Neural progenitor cell (in vitro differentiated cells): ENCODE measurements at regions not wholly inside any gene's neighbourhood (a gene's known extent, or its start where the extent isn't known, plus 50 kb on each side); places are given as distances from the start of the nearest gene placed in this dataset.

Source experiments
- DNase-seq: peaks from one replicate; pipeline ENCODE4 v3.0.0-alpha.2; 2016; ENCODE audit warnings: low spot score
- H2AFZ ChIP-seq: fragments of 200-600 bp; sonication (generic); replicated peaks from 2 replicates; pipeline ENCODE4 v1.6.1; 2016; ENCODE audit warnings: antibody characterized with exemption
- H3F3A ChIP-seq: fragments of 200-600 bp; sonication (generic); 2 replicates; pipeline ENCODE4 v1.6.1; 2016; ENCODE audit warnings: antibody characterized with exemption, low read depth
- H3K27ac ChIP-seq: fragments of 200-600 bp; sonication (generic); 2 replicates; pipeline ENCODE4 v1.5.1; 2016; ENCODE audit warnings: mild to moderate bottlenecking
- H3K27me3 ChIP-seq: fragments of 200-600 bp; sonication (generic); 2 replicates; pipeline ENCODE4 v1.6.1; 2016; ENCODE audit warnings: mild to moderate bottlenecking, moderate library complexity
- H3K36me3 ChIP-seq: fragments of 200-600 bp; sonication (generic); 2 replicates; pipeline ENCODE4 v1.5.1; 2016
- H3K4me1 ChIP-seq: fragments of 200-600 bp; sonication (generic); 2 replicates; pipeline ENCODE4 v1.6.1; 2016; ENCODE audit warnings: mixed run types
- H3K4me2 ChIP-seq: fragments of 200-600 bp; sonication (generic); 2 replicates; pipeline ENCODE4 v1.6.1; 2016
- H3K4me3 ChIP-seq: fragments of 200-600 bp; sonication (generic); 2 replicates; pipeline ENCODE4 v1.5.1; 2016
- H3K79me2 ChIP-seq: fragments of 200-600 bp; sonication (generic); 2 replicates; pipeline ENCODE4 v1.6.1; 2016; ENCODE audit warnings: low read depth
- H3K9ac ChIP-seq: fragments of 200-600 bp; sonication (generic); 2 replicates; pipeline ENCODE4 v1.6.1; 2016
- H3K9me3 ChIP-seq: fragments of 200-600 bp; sonication (generic); 2 replicates; pipeline ENCODE4 v1.5.1; 2016; ENCODE audit warnings: low read depth
- H4K20me1 ChIP-seq: fragments of 200-600 bp; sonication (generic); 2 replicates; pipeline ENCODE4 v1.6.1; 2016; ENCODE audit warnings: low read depth
- H3K27ac Mint-ChIP-seq: 3 replicates; pipeline ENCODE4 v1.8.0; 2021; ENCODE audit warnings: mixed read lengths
- H3K27me3 Mint-ChIP-seq: 2 replicates; pipeline ENCODE4 v1.8.0; 2022; ENCODE audit warnings: low read depth, mild to moderate bottlenecking, inconsistent platforms, moderate library complexity, mixed read lengths; ENCODE audit not compliant: insufficient read depth
- H3K36me3 Mint-ChIP-seq: 3 replicates; pipeline ENCODE4 v1.8.0; 2021; ENCODE audit warnings: mixed read lengths
- H3K4me1 Mint-ChIP-seq: 3 replicates; pipeline ENCODE4 v1.8.0; 2021; ENCODE audit warnings: mixed read lengths
- H3K4me3 Mint-ChIP-seq: 3 replicates; pipeline ENCODE4 v1.8.0; 2021; ENCODE audit warnings: mild to moderate bottlenecking, moderate library complexity, mixed read lengths
- H3K9me3 Mint-ChIP-seq: 3 replicates; pipeline ENCODE4 v1.8.0; 2020; ENCODE audit warnings: mixed read lengths
- EZH2 ChIP-seq: fragments of 200-600 bp; sonication (generic); IDR thresholded peaks from 2 replicates; pipeline ENCODE4 v1.6.1; 2017; ENCODE audit warnings: antibody characterized with exemption, mild to moderate bottlenecking, moderate library complexity
- EZH2phosphoT487 ChIP-seq: fragments of 200-600 bp; sonication (generic); IDR thresholded peaks from 2 replicates; pipeline ENCODE4 v1.6.1; 2017; ENCODE audit warnings: antibody characterized with exemption
- TF ChIP-seq, protein P1 (sequence below): fragments of 200-600 bp; sonication (generic); IDR thresholded peaks from 2 replicates; pipeline ENCODE4 v1.5.1; 2017; ENCODE audit warnings: antibody characterized with exemption, mild to moderate bottlenecking

DNA sequence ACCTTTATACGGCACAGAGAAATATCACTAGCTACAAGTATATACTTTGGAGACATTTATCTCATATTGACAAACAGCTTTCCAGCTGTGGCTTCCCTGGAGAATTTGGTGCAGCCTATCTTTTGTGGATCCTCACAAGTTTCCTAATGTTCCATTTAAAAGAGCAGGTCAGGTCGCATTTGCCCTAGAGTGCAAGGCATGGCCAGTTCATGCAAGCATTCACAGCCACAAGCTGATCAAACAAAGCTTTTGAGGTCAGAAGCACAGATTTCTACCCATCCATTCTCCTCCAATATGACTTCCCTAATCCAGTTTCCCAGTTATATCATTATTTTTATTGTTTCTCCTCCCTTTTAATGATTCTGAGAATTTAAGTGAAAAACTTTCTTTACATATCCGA lies 1008.4 kb upstream of the AGA start:
- Histone ChIP-seq H3K4me2 (no peak overlapping the region), H3K4me1 (no peaks in the 10 kb centered on the region), H3K4me3 (no peak overlapping the region), H3K9me3 (no peaks in the 10 kb centered on the region), H3K36me3 (no peaks in the 10 kb centered on the region), H3K9ac (no peak overlapping the region), H3K27ac (no peak overlapping the region), H4K20me1 (no peaks in the 10 kb centered on the region), H2AFZ (no peak overlapping the region), H3K27me3 (no peaks in the 10 kb centered on the region), H3F3A (no peaks in the 10 kb centered on the region), H3K79me2 (no peaks in the 10 kb centered on the region)
- H3K27ac Mint-ChIP-seq, result no peak overlapping the region
- TF ChIP-seq, protein P1, sequence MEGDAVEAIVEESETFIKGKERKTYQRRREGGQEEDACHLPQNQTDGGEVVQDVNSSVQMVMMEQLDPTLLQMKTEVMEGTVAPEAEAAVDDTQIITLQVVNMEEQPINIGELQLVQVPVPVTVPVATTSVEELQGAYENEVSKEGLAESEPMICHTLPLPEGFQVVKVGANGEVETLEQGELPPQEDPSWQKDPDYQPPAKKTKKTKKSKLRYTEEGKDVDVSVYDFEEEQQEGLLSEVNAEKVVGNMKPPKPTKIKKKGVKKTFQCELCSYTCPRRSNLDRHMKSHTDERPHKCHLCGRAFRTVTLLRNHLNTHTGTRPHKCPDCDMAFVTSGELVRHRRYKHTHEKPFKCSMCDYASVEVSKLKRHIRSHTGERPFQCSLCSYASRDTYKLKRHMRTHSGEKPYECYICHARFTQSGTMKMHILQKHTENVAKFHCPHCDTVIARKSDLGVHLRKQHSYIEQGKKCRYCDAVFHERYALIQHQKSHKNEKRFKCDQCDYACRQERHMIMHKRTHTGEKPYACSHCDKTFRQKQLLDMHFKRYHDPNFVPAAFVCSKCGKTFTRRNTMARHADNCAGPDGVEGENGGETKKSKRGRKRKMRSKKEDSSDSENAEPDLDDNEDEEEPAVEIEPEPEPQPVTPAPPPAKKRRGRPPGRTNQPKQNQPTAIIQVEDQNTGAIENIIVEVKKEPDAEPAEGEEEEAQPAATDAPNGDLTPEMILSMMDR, result no peak
- TF ChIP-seq EZH2phosphoT487 (no peak), EZH2 (no peak)
- no peaks in the 10 kb centered on the region for H3K4me1 Mint-ChIP-seq
- H3K27me3 Mint-ChIP-seq, result no peaks in the 10 kb centered on the region
- no peak for DNase-seq
- no peaks in the 10 kb centered on the region for H3K36me3 Mint-ChIP-seq
- no peak overlapping the region for H3K4me3 Mint-ChIP-seq
- no peaks in the 10 kb centered on the region for H3K9me3 Mint-ChIP-seq

DNA sequence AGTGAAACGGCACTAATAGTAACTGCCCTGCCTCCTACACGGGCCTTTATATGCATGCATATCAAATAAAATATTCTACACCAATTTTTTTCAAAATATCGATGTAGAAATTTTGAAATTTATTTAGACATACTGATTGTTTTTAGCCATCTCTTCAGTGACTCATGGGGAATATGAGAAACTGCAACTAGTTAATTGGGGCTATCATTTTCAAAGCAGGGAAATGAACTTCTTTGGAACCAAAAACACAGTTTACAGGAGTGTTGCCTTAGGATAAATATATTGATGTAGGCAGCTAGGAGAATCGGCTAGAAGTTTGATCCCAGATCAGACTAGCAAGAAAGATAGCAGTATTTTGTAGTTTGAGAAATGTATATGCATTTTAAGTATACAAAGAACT lies 1010.8 kb upstream of the AGA start:
- no peaks in the 10 kb centered on the region for H3K4me1 Mint-ChIP-seq
- TF ChIP-seq EZH2 (no peak), EZH2phosphoT487 (no peak)
- TF ChIP-seq, protein P1, result no peak
- H3K4me3 Mint-ChIP-seq, result no peak overlapping the region
- H3K9me3 Mint-ChIP-seq, result no peaks in the 10 kb centered on the region
- Histone ChIP-seq H3K9ac (no peak overlapping the region), H3K4me2 (no peak overlapping the region), H3K4me1 (no peaks in the 10 kb centered on the region), H3K27me3 (no peaks in the 10 kb centered on the region), H2AFZ (no peak overlapping the region), H3K9me3 (no peaks in the 10 kb centered on the region), H4K20me1 (no peaks in the 10 kb centered on the region), H3K27ac (no peak overlapping the region), H3K4me3 (no peak overlapping the region), H3K36me3 (no peaks in the 10 kb centered on the region), H3K79me2 (no peaks in the 10 kb centered on the region), H3F3A (no peaks in the 10 kb centered on the region)
- H3K27ac Mint-ChIP-seq, result no peak overlapping the region
- H3K27me3 Mint-ChIP-seq, result no peaks in the 10 kb centered on the region
- DNase-seq, result no peak
- H3K36me3 Mint-ChIP-seq, result no peaks in the 10 kb centered on the region

- Mint-ChIP-seq H3K27me3 (no peaks in the 10 kb centered on the region), H3K36me3 (no peaks in the 10 kb centered on the region), H3K4me1 (no peaks in the 10 kb centered on the region), H3K4me3 (no peak overlapping the region), H3K27ac (no peak overlapping the region), H3K9me3 (no peaks in the 10 kb centered on the region)
- Histone ChIP-seq H3K27ac (no peak overlapping the region), H3K79me2 (no peaks in the 10 kb centered on the region), H2AFZ (no peak overlapping the region), H3K4me3 (no peak overlapping the region), H3K9me3 (no peaks in the 10 kb centered on the region), H4K20me1 (no peaks in the 10 kb centered on the region), H3K27me3 (no peaks in the 10 kb centered on the region), H3K36me3 (no peaks in the 10 kb centered on the region), H3F3A (no peaks in the 10 kb centered on the region), H3K4me2 (no peak overlapping the region), H3K4me1 (no peaks in the 10 kb centered on the region), H3K9ac (no peak overlapping the region)
- no peak for DNase-seq
- TF ChIP-seq EZH2phosphoT487 (no peak), EZH2 (no peak)
- TF ChIP-seq, protein P1, result no peak
Measured at GRCh38 chr4:178457286-178457685, 1015.0 kb upstream of the AGA start.

GRCh38 chr4:178462710-178463109 lies 1020.5 kb upstream of the AGA start:
- no peaks in the 10 kb centered on the region for H3K79me2 ChIP-seq
- Mint-ChIP-seq H3K36me3 (no peaks in the 10 kb centered on the region), H3K4me1 (no peaks in the 10 kb centered on the region), H3K4me3 (no peak overlapping the region), H3K9me3 (no peaks in the 10 kb centered on the region), H3K27ac (no peak overlapping the region), H3K27me3 (no peaks in the 10 kb centered on the region)
- H4K20me1 ChIP-seq, result no peaks in the 10 kb centered on the region
- H3K9me3 ChIP-seq, result no peaks in the 10 kb centered on the region
- no peak overlapping the region for H3K9ac ChIP-seq
- no peak for DNase-seq
- H2AFZ ChIP-seq, result no peak overlapping the region
- H3F3A ChIP-seq, result no peaks in the 10 kb centered on the region
- no peaks in the 10 kb centered on the region for H3K27me3 ChIP-seq
- no peak overlapping the region for H3K4me3 ChIP-seq
- TF ChIP-seq EZH2 (no peak), EZH2phosphoT487 (no peak)
- H3K4me1 ChIP-seq, result no peaks in the 10 kb centered on the region
- no peaks in the 10 kb centered on the region for H3K36me3 ChIP-seq
- no peak overlapping the region for H3K4me2 ChIP-seq
- no peak overlapping the region for H3K27ac ChIP-seq
